GM18502 (cell line): ENCODE measurements at regions not wholly inside any gene's neighbourhood (a gene's known extent, or its start where the extent isn't known, plus 50 kb on each side); places are given as distances from the start of the nearest gene placed in this dataset.
"Not testable (repeated sequence)": the region's sequence is repeated elsewhere in the genome, so short reads cannot be mapped to it uniquely, and the experiment has no call there.

ENCODE experiments used
- ATAC-seq: cut with Tn5 transposase; IDR thresholded peaks from one replicate; pipeline ENCODE4 v1.9.1; 2021; ENCODE audit warnings: mild to moderate bottlenecking; ENCODE audit not compliant: unreplicated experiment, poor library complexity

DNA sequence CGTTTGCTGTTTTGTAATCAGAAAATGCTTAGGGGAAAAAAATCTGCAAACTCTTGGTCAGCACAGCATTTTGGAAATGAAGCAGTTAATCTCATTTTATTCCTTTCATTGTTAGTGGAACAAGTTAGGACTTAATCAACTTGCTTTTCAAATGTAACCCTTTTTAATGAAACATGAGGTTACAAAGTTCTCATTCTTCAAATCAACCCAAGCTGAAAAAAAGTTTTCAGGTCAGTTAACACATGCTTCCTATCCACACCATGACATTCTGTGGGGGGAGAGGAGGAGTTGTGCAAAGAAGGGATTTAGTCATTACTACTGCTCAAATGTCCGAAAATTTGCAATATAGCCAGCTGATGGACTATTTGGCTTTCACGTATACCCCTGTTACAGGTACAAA is 283.2 kb upstream of the LYPLAL1 start:
- no peak for ATAC-seq

GRCh38 chr1:218891577-218891976 is 282.1 kb upstream of the LYPLAL1 start:
- ATAC-seq, result no peak

GRCh38 chr1:218895064-218895587 is 278.6 kb upstream of the LYPLAL1 start:
- ATAC-seq, result no peak

DNA sequence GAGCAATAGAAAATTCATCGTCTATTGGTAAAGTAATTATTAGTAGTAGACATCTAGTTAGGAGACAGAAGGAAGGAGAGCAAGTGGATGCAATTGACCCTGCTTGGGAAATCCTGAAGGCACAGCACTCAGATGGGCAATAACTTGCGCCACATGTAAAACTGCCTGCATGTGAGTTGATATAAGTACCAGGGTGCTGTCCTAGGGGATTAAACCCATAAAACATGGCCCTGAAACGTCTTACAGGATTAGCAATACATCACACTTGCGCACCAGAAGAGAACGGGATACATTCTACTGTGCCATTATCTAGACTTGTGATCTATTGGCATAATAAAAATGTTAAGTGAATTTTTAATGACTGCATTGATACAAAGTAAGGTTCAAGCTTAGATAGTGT is 277.5 kb upstream of the LYPLAL1 start:
- no peak for ATAC-seq

GRCh38 chr1:218898921-218899320 is 274.8 kb upstream of the LYPLAL1 start:
- ATAC-seq, result no peak

GRCh38 chr1:218900615-218901014 is 273.1 kb upstream of the LYPLAL1 start:
- ATAC-seq, result no peak

DNA sequence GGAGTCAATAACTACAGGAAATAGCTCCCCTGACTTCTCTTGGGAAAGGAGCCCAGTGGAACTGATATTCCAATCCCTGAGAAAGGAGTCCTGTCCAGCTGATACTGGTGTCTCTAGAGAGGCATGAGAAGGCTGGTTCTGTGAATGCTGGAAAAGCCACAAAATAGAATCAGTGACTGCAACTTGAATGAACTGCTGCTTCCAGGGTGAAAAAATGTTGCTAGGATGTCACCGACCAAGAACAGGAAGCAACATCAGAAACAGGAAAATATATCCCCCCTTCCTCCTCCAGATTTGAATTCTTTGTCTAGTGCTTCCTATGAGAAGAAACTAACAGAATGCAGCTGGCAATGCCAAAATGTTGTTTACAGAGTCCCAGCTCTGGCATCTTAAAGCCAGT is 269.3 kb upstream of the LYPLAL1 start:
- no peak for ATAC-seq

DNA sequence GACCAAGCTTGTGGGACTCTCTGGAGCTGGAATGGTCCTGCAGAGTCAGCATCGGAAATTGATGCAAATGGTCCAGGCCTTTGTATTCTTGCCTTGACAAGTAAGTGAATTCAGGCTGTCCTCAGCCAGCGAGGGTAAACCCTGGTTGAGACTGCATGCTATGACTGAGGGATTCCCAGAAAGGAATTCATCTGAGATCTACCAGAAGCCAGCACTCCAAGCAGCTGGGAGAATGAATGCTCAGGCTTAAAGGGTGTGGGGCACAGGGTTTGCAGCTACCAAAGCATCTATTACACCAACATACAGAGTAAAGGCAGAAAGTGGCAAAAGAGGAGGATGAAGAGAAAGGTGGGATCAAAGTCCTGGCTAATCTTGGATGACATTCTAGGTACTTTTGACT is 257.0 kb upstream of the LYPLAL1 start:
- ATAC-seq, result no peak

DNA sequence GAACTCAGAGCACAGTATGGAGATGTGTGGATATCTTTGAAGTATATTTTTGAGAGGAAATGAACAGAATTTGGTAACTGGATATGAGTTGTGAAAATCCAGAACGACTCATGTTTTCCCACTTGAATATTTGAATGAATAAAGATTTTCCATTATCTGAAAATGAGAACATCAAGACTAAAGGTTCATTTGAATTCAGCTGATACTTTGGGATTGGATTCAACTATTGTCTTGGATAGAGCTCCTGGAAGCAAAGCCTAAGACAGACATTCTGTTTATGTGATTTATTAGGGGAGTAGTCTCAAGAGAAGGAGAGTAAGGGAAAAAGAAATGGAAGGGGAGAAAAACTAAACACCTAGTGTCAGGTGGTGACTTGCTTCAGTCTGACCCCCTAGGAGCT is 256.0 kb upstream of the LYPLAL1 start:
- no peak for ATAC-seq

DNA sequence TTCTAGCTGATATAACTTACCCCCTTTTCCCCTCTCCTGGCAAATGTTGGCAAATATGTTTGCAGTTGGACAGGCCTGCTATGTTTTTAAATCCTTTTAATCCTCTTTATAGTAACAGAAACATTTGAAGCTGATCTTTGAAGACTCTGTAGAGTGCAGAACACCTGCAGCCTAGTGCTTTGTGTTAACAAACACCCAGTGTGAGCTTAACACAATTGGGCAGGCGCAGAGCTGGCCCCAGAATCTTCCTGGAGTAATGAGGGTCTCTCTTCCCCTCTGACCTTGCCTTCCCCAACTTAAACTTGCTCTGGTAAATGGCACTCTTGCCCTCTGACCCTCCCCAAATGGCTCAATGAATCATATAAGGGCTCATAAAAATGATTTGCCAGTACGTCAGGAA is 247.9 kb upstream of the LYPLAL1 start:
- ATAC-seq, result no peak

- no peak for ATAC-seq
Observed at GRCh38 chr1:218926631-218927030, 247.0 kb upstream of the LYPLAL1 start.

- ATAC-seq, result no peak
Observed at GRCh38 chr1:218930000-218930399, 243.7 kb upstream of the LYPLAL1 start.

DNA sequence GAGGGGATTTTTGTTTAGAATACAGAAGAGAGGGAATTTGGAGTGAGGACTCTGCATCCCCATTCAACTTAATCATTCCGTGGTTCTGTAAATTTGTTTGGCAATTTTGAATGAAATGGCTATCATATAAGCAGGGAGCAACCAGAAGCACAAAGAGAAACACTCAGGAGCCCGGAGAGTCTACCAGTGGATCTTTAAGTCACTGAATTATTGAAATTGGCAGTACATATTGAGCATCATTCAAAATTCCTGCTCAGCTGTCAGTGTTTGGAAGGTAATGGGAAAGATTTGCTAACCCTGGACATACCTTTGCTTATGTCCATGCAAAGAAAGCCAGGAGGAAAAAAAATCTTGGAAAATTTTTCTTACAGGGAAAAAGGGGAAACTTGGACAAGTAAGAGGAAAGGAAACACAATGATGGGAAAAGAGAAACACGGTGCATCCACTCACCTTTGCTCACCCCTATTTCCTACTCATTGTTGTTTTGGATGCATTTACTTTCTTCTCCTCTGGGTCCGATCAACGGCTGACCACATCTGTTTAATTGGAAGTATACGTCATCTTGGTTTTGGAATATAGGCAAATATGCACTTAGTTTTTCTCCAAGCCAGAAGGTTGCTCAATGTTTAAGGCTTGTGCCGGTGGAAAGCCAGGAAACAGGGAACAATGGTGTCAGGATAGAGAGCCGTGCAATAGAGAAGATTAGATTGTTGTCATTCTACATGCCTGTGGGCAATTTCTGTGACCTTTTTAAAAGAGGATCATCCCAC is 243.0 kb upstream of the LYPLAL1 start:
- no peak for ATAC-seq

DNA sequence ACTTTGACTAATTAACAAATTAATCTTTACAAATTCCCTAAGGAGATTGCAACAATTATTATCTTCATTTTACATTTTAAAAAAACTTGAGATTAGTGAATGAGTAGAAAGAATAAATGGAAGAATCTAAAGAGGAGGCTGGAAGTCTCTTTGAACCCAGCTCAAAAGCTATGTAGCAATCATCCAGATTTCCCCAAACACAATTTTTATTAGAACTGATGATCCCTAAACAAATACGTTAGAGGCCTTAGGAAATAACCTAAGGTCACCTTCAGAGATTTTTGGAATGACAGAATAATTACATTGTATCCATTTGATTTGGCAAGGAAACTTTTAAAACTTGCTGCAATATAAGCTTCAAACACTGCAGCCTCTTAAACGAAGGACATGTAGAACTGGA is 242.4 kb upstream of the LYPLAL1 start:
- ATAC-seq, result no peak

DNA sequence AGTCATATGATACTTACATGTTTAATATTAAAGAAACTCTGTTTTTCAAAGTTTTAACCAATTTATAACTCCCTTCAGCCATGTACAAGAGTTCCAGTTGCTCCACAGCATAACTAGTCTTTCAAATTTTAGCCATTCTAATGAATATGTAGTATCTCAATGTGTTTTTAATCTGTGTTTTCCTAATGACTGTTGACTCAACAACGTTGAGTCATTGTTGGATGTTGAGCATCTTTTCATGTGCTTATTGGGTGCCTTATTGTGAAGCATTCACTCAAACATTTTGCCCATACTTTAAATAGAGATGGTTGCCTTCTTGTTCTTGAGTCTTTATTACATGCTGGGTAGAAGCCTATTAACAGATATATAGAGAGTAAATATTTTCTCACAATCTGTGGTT is 240.2 kb upstream of the LYPLAL1 start:
- no peak for ATAC-seq

DNA sequence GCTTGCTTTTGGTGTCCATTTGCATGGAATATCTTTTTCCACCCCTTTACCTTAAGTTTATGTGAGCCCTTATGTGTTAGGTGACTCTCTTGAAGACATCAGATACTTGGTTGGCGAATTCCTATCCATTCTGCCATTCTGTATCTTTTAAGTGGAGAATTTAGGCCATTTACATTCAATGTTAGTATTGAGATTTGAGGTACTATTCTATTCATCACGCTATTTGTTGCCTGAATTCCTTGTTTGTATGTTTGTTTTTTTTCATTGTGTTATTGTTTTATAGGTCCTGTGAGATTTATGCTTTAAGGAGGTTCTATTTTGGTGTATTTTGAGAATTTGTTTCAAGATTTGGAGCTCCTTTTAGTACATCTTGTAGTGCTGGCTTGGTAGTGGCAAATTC is 238.3 kb upstream of the LYPLAL1 start:
- not testable (repeated sequence) for ATAC-seq

GRCh38 chr1:218938259-218938658 is 235.4 kb upstream of the LYPLAL1 start:
- no peak for ATAC-seq

- ATAC-seq, result no peak
Observed at GRCh38 chr1:218939095-218939494, 234.6 kb upstream of the LYPLAL1 start.

- ATAC-seq, result no peak
Observed at GRCh38 chr1:218942431-218942830, 231.2 kb upstream of the LYPLAL1 start.

GRCh38 chr1:218943371-218943770 is 230.3 kb upstream of the LYPLAL1 start:
- no peak for ATAC-seq

GRCh38 chr1:218945050-218945449 is 228.6 kb upstream of the LYPLAL1 start:
- no peak for ATAC-seq

DNA sequence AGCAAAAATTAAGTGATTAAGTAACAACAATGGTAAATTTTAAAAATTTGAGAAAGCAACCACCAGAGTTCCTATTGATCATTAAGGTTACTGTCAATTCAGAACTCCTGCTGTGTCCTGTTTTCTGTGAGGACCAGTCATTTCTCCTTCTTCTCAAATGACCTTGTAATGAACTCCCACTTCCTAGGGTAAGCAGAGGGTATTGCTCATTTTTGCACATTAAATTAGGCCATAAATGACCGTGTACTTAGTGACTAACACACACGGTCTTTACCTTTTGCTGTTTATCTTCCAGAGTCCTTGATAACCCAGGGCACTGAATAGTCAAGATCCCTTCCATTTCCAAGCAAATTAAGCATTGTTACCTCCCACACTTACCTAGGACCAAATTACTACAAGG is 227.5 kb upstream of the LYPLAL1 start:
- no peak for ATAC-seq
